OCI-LY1 (cell line): ENCODE measurements at regions not wholly inside any gene's neighbourhood (a gene's known extent, or its start where the extent isn't known, plus 50 kb on each side); places are given as distances from the start of the nearest gene placed in this dataset.

Source experiments
- CTCF ChIP-seq: fragments of 200-600 bp; sonication (generic), shearing (Covaris generic); IDR thresholded peaks from 2 replicates; pipeline ENCODE4 v1.5.1; 2017; ENCODE audit warnings: mild to moderate bottlenecking, antibody characterized with exemption, low read length, moderate library complexity, mixed read lengths
- EZH2 ChIP-seq: fragments of 200-600 bp; sonication (generic), shearing (Covaris generic); IDR thresholded peaks from 2 replicates; pipeline ENCODE4 v1.8.0; 2017; ENCODE audit warnings: borderline replicate concordance, mixed run types, mild to moderate bottlenecking, antibody characterized with exemption, low read length, moderate library complexity, mixed read lengths

GRCh38 chr5:124887223-124887622, 140.8 kb upstream of the ZNF608 start:
- TF ChIP-seq CTCF: no peak
- no peak for TF ChIP-seq EZH2
